GM12892 (cell line): ENCODE measurements at regions not wholly inside any gene's neighbourhood (a gene's known extent, or its start where the extent isn't known, plus 50 kb on each side); places are given as distances from the start of the nearest gene placed in this dataset.
"Not testable (repeated sequence)": the region's sequence is repeated elsewhere in the genome, so short reads cannot be mapped to it uniquely, and the experiment has no call there.

Experiments used
- DNase-seq: peaks from one replicate; pipeline ENCODE4 v3.0.0; 2011; ENCODE audit not compliant: insufficient read length
- FAIRE-seq: peaks from 2 replicates; lab custom pipeline; 2011; peaks lifted over from hg19 to GRCh38; lab: Jason Lieb, UNC
- POLR2A ChIP-seq: IDR thresholded peaks from 2 replicates; pipeline ENCODE4 v1.6.1; 2011; ENCODE audit warnings: low read depth, low read length, control low read depth
- POLR2AphosphoS5 ChIP-seq: IDR thresholded peaks from 2 replicates; pipeline ENCODE4 v1.6.1; 2011; ENCODE audit warnings: low read depth, low read length, control low read depth
- TAF1 ChIP-seq: IDR thresholded peaks from 2 replicates; pipeline ENCODE4 v1.6.1; 2011; ENCODE audit warnings: low read depth, mild to moderate bottlenecking, control low read depth, low read length, borderline replicate concordance

DNA sequence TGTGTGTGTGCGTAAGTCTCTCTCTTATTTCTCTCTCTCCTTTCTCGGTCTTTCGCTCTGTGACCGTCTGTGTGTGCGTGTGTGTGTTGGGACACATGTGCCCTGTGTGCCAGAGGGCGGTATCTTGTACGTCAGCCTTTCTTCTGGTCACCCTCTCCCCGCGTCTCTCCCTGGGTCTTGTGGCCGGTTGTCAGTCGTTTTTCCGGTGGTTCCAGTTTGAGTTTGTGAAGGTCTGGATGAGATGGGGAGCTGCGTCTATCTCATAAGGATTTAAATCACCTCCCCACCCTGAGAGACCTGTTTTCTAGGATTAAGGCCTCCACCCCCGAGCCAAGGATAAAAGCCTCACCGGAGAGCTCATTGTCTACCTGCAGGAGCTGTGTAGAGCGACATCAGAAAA lies 295.5 kb upstream of the ZNF337 start:
- TF ChIP-seq TAF1 (no peak), POLR2A (no peak), POLR2AphosphoS5 (no peak)
- FAIRE-seq: no peak
- no peak for DNase-seq

DNA sequence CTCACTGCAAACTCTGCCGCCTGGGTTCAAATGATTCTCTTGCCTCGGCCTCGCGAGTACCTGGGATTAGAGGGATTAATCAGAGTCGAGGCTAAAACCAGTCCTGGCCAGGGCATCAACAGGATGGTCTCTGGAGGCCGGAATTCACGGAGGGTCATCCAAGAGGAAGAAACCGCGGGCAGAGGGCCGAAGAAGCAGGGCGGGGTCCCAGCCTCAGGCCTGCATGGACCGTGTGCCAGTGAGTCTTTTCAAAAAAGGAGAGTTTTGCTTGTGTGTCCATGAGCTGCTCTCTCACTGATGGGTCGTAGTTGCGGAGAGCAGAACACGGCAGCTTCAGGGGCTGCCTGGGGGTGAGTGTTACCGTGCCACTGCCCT lies 295.1 kb upstream of the ZNF337 start:
- FAIRE-seq: no peak

DNA sequence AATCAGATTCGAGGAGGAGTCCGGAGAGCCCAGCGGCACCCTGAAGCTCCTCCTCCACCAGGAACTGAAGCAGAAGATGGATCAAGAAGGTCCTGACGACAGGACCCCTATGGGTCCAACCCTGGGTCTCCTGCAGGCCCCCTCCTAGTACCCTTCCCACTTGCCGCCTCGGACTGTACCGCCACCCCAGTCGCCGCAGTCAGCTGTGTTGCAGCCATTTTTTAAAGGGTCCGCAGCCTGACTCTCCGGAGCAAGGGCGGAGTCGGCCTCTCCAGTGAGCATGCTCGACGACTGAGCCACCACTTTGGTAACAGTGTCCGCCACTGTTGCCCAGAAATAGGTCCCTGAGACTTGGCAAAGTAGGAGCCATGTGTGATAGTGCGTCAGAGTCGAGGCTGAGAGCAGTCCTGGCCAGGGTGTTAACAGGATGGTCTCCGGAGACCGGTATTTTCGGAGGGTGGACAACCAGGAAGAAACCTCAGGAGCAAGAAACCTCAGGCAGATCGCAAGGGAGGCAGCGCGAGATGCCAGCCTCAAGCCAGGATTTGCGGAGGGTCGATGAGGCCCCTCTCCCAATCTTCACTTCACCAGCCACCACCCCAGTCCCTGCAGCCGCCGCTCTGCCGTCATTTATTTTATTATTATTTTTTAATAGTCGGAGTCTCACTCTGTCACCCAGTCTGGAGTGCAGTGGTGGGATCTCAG lies 294.6 kb upstream of the ZNF337 start:
- TF ChIP-seq POLR2A (no peak), TAF1 (no peak), POLR2AphosphoS5 (no peak)
- DNase-seq (no peak), FAIRE-seq (no peak)

More for the DNA sequence above, 295.1 kb upstream of the ZNF337 start:
- TF ChIP-seq TAF1 (no peak), POLR2AphosphoS5 (no peak), POLR2A (no peak)
- DNase-seq: no peak

DNA sequence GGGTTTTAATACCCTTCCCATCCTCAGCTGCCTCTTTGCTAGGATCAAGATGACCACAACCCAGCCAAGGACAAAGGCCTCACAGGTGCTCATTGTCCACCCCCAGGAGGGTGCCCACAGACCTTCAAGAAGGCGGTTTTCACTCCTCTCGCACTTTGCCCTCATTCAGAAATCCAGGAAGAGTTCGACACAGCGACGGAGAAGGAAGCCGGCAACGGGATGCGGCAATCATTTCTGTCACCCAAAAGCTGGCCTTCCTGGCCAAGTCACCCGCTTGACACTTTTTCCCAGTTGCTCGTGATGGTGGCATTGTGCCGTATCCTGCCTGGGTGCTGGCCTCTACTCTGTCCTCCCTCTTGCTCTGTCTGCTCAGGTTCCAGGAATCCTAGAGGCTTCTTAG lies 293.0 kb upstream of the ZNF337 start:
- FAIRE-seq, DNase-seq: not testable (repeated sequence)

DNA sequence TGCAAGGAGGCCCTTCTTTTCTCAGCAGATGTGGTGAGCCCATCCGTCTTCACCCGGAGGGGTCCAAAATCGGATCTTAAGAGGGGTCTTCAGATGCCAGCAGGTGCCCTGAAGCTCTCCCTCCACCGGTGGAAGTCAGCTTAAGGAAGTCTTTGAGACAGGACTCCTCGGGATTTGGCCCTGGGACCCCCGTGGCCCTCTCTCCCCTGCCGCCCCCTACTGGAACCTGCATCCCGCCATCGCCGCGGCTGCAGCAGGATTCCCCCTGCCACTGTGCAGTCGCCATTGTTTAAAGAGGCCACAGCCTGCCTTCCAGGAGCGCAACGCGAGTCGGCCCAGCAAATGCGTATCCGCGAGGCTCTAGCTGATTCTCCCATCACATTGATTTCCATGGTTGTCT lies 292.5 kb upstream of the ZNF337 start:
- TF ChIP-seq TAF1 (no peak), POLR2A (no peak), POLR2AphosphoS5 (no peak)
- FAIRE-seq (no peak), DNase-seq (no peak)

DNA sequence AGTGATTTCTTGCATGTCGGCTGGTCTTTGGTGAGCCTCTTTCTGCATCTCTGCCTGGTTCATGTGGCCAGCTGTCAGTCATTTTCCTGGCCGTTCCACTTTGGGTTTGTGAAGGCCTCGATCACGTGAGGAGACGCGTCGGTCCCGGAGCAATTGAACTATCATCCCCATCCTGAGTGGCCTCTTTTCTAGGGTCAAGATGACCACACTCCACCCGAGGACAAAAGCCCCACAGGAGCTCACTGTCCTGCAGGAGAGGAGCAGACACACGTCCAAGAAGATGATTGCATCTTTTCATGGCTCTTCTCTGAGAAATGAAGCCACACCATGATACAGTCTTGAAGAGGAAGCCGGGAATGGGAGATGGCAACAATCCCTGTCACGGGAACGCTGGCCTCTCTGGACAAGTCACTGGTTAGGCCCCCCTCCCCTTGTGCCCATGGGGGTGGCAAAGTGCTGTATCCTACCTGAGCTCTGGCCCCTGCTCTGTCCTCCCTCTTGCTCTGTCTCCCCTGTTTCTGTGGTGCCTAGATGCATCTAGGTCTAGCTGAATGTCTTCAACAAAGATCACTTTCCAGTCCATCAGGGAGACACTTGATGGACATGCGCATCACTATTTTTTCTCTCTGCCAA lies 291.4 kb upstream of the ZNF337 start:
- not testable (repeated sequence) for DNase-seq, FAIRE-seq

DNA sequence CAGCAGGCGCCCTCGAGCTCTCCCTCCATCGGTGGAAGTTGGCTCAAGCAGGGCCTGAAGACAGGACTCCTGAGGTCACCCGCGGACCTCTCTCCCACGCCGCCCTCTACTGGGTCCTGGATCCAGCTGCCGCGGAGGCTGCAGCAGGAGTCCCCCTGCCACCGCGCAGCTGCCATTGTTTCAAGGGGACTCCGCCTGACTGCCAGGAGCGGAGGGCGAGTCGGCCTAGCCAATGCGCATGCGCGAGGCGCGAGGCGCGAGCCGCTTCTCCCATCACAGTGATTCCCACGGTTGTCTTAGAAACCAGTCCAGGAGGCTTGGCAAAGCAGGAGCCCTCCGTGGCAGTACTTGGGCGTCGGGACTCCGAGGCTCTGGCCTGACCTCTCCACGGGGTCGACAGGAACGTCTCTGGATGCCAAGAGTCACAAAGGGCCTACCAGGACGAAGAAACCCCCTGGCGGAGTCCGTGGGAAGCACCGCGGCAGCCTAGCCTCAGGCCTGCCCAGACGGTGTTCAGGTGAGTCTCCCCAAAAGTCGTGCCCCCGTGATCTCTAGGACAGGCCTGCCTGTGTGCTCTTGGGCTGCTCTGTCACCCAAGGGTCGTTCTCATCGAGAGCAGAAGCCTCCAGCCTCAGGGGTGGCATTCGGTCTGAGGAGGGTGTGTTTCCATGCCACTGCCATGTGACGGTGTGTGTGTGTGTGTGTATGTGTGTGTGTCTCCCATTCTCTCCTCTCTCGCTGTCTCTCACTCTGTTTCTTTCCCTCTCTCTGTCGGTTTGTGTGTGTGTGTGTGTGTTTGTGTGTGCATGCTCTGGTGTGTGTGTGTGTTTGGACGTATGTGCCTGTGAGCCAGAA lies 290.6 kb upstream of the ZNF337 start:
- peak; percentile 71 for FAIRE-seq
- DNase-seq: peak; percentile 44
- TF ChIP-seq POLR2AphosphoS5: no peak
- TF ChIP-seq POLR2A: no peak
- no peak for TF ChIP-seq TAF1

DNA sequence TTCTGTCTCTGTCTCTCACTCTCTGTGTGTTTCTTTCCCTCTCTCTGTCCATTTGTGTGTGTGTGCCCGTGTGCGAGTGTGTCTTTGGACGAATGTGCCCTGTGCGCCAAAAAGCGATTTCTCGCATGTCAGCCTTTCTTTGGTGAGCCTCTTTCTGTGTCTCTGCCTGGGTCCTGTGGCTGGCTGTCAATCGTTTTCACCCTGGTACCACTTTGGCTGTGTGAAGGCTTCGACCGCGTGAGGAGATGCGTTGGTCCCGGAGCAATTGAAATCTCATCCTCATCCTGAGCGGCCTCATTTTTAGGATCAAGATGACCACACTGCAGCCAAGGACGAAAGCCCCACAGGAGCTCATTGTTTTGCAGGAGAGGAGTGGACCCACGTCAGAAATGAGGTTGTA lies 288.9 kb upstream of the ZNF337 start:
- TF ChIP-seq POLR2A (no peak), TAF1 (no peak), POLR2AphosphoS5 (no peak)
- no peak for FAIRE-seq
- DNase-seq: no peak

DNA sequence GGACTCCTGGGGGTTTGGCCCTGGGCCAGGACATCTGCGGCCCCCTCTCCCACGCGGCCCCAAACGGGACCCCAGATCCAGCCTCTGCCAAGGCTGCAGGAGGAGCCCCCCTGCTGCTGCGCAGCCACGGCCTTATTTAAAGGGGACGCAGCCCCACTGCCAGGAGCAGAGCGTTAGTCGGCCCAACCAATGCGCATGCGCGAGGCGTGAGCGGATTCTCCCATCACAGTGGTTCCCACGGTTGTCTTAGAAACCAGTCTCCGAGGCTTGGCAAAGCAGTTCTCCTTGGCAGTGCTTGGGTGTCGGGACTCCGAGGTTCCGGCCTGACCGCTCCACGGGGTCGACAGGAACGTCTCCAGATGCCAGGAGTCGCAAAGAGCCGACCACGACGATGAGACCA lies 288.3 kb upstream of the ZNF337 start:
- TF ChIP-seq POLR2AphosphoS5: no peak
- no peak for TF ChIP-seq POLR2A
- TF ChIP-seq TAF1: no peak
- no peak for DNase-seq
- no peak for FAIRE-seq

DNA sequence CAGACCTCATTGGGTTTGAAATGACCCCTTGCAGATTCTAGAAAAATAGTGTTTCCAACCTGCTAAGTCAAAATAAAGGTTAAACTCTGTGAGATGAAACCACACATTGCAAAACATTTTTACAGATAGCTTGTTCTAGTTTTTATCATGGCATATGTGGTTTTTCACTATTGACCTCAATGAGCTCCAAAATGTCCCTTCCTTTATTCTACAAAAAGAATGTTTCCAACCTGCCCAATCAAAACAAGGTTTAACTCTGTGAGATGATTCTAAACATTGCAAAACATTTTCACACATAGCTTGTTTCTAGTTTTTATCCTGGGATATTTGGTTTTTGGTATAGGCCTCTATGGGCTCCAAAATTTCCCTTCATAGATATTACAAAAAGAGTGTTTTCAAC lies 286.0 kb upstream of the ZNF337 start:
- FAIRE-seq, DNase-seq: not testable (repeated sequence)

DNA sequence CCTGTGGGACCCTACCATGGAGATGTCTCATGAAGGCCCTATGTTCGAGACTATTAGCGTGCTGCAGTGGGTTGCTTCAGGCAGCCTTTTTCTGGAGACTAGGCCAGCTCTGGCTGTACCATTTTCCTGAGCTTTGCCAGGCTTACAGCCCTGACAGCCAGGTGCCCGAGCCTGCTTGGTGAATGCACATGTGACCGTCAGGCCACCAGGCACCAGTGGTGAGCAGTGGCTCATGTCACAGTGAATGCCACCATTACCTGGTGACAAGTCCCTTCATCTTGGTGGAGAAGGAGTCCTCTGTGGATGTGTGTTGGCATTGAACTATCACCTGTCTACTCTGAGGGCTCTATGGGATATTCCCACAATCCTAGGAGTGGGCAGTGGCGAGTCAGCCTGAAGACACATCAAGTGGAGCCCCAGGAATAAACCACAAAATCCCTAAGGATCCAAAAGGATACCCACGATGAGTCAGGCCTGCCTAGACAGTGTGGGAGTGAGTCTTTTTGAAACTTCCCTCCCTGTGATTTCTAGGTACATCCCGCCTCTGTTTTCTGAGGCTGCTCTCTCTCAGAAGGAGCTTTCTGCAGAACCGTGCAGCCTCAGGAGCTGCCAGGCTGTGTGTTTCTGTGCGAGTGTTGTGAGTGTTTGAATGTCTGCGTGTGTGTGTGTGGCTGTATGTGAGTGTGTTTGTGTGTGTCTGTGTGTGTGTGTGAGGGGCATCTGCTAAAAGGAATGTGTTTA lies 282.0 kb upstream of the ZNF337 start:
- FAIRE-seq, DNase-seq: not testable (repeated sequence)

DNA sequence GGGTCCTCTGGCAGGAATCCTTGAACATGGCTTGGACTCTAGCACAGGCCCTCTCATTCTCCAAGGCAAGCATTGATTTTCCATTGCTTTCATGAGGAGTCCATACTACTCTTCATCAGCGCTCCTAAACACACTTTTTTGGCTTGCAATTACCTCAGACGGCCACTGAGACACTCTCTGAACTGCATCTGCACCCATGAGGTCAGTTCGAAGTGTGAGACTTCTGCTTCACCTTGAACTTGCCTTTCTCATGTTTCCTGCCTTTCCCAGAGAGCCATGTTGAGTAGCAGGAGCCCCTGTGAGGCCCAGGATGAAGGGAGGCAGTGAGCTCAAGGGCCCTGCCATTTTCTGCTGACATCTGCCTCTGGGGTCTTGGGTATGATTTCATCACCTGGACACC lies 279.2 kb upstream of the ZNF337 start:
- not testable (repeated sequence) for FAIRE-seq, DNase-seq

DNA sequence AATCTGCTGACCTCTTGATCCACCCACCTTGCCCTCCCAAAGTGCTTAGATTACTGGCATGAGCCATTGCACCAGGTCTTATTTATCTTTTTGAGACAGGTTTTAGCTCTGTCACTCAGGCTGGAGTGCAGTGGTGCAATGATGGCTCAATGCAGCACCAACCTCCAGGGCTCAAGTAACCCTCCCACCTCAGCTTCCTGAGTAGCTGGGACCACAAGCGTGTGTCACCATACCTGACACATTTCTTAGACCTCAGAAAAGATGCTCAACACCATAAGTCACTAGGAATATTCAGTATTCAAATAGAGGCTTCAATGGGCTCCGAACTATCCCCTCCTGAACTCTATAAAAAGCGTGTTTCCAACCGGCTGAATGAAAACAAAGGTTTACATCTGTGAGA lies 268.6 kb upstream of the ZNF337 start:
- FAIRE-seq, DNase-seq: not testable (repeated sequence)

DNA sequence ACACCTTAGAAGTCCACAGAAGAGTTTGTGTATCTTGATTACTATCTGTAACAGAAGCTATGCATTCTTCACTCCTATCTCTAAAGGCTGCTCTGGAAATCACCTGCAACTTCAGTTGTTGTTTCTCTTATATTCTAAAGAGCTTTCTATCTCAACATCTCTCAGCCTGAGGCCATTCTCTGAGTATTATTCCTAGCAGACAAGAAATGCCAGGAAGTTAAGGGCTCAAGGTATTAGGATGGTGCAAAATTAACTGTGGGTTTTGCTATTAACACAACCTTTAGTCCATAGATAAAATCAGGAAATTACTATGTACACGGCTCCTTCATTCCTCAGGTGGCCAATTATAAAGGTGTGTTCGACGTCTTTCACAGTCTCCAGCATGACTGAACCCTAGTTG lies 257.2 kb upstream of the ZNF337 start:
- not testable (repeated sequence) for FAIRE-seq, DNase-seq

DNA sequence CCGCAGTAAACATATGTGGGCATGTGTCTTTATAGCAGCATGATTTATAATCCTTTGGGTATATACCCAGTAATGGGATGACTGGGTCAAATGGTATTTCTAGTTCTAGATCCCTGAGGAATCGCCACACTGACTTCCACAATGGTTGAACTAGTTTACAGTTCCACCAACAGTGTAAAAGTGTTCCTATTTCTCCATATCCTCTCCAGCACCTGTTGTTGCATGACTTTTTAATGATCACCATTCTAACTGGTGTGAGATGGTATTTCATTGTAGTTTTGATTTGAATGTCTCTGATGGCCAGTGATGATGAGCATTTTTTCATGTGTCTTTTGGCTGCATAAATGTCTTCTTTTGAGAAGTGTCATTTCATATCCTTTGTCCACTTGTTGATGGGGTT lies 238.6 kb upstream of the ZNF337 start:
- DNase-seq, FAIRE-seq: not testable (repeated sequence)

DNA sequence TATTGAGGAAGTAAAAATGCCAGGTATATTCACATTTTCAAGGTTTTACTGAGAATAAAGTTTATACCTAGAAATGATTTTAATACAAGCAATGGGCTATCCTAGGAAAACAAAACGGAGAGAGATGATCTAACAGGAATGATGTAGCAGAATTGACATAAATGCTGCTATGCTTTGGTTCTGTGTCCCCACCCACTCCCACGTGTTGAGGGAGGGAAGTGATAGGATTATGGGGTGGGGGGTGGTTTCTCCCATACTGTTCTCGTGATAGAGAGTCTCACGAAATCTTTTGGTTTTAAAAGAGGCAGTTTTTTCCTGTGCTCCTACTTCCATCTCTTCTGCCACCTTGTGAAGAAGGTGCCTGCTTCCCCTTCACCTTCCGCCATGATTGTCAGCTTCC lies 236.2 kb upstream of the ZNF337 start:
- not testable (repeated sequence) for FAIRE-seq, DNase-seq

DNA sequence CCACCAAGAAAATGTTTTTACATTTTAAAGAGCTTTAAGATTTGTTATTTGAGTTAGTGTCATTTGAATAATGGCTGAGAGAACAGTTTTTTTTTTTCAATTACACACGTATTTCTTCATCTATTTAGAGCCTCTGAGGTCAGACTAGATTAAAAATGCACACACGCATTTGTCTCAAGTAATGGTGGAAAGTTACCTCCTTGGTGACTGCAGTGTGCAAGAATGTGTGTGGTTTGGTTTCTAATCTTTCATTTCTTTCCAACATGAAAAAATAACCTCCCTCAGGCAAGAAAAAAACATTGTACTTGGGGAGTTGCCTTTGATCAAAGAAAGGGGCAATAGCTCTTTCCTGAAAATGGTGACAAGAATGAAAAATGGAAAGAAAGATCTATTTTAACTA lies 235.5 kb upstream of the ZNF337 start:
- DNase-seq, FAIRE-seq: not testable (repeated sequence)
